HCEC 1CT (cell line): ENCODE measurements at regions not wholly inside any gene's neighbourhood (a gene's known extent, or its start where the extent isn't known, plus 50 kb on each side); places are given as distances from the start of the nearest gene placed in this dataset.
"Not testable (repeated sequence)": the region's sequence is repeated elsewhere in the genome, so short reads cannot be mapped to it uniquely, and the experiment has no call there.

Experiments
- DNase-seq: peaks from one replicate; pipeline ENCODE4 v3.0.0-alpha.2; 2017

- no peak for DNase-seq
Observed at GRCh38 chr10:28449926-28450325, 83.0 kb upstream of the WAC start.

- DNase-seq, result no peak
Observed at GRCh38 chr10:28453926-28454325, 79.0 kb upstream of the WAC start.

GRCh38 chr10:28457110-28457509 lies 75.8 kb upstream of the WAC start:
- DNase-seq, result no peak

- DNase-seq, result not testable (repeated sequence)
Observed at GRCh38 chr10:28457873-28458272, 75.0 kb upstream of the WAC start.

- DNase-seq, result no peak
Observed at GRCh38 chr10:28459453-28460144, 73.3 kb upstream of the WAC start.

GRCh38 chr10:28463141-28463540 lies 69.8 kb upstream of the WAC start:
- DNase-seq, result no peak

GRCh38 chr10:28463676-28464395 lies 69.1 kb upstream of the WAC start:
- no peak for DNase-seq

GRCh38 chr10:28467615-28468014 lies 65.3 kb upstream of the WAC start:
- no peak for DNase-seq

GRCh38 chr10:28468707-28469483 lies 64.0 kb upstream of the WAC start:
- DNase-seq, result no peak

- no peak for DNase-seq
Observed at GRCh38 chr10:28470873-28471651, 61.9 kb upstream of the WAC start.

GRCh38 chr10:28471652-28472050 lies 61.3 kb upstream of the WAC start:
- DNase-seq, result no peak

GRCh38 chr10:28478646-28479045 lies 54.3 kb upstream of the WAC start:
- DNase-seq, result no peak

- DNase-seq, result no peak
Observed at GRCh38 chr10:28479425-28479865, 53.5 kb upstream of the WAC start.

- DNase-seq, result no peak
Observed at GRCh38 chr10:28479927-28480627, 52.8 kb upstream of the WAC start.

GRCh38 chr10:28480628-28480965 lies 52.3 kb upstream of the WAC start:
- no peak for DNase-seq

- not testable (repeated sequence) for DNase-seq
Observed at GRCh38 chr10:28481346-28481745, 51.6 kb upstream of the WAC start.

GRCh38 chr10:28481968-28482367 lies 51.0 kb upstream of the WAC start:
- no peak for DNase-seq
